Endothelial cell of umbilical vein (primary cell): ENCODE measurements at regions not wholly inside any gene's neighbourhood (a gene's known extent, or its start where the extent isn't known, plus 50 kb on each side); places are given as distances from the start of the nearest gene placed in this dataset.

Experiments used
- BruUV-seq: library from RNA; stranded (reverse); fragments of 400-500 nt; replicated peaks from 2 replicates; lab custom pipeline; 2021; lab: Mats Ljungman, UMichigan
- CTCF ChIA-PET: fragments of 300-600, 350-600 bp; sonication (Branson Sonifier 250); formaldehyde crosslinking; loops from one replicate; lab custom pipeline; 2021; ENCODE audit warnings: antibody characterized with exemption, inconsistent platforms; lab: Charles Lee
- POLR2A ChIA-PET: fragments of 300-600, 350-600 bp; sonication (Branson Sonifier 250); formaldehyde crosslinking; loops from one replicate; lab custom pipeline; 2021; ENCODE audit warnings: antibody characterized with exemption, inconsistent platforms; lab: Charles Lee
- DNase-seq: peaks from one replicate; pipeline ENCODE4 v3.0.0-alpha.2; 2011; ENCODE audit warnings: low read depth, low spot score
- FAIRE-seq: peaks from 2 replicates; lab custom pipeline; 2011; peaks lifted over from hg19 to GRCh38; lab: Jason Lieb, UNC
- H2AFZ ChIP-seq: 2 replicates; pipeline ENCODE4 v1.6.0; 2012; ENCODE audit warnings: low read depth, low read length, control low read depth, inconsistent platforms
- H3K27ac ChIP-seq: 2 replicates; pipeline ENCODE4 v1.5.1; 2011; ENCODE audit warnings: low read depth, mild to moderate bottlenecking, control low read depth, low read length, moderate library complexity; ENCODE audit not compliant: insufficient read depth
- H3K27me3 ChIP-seq, 2 experiments: 2 replicates each; pipeline versions ENCODE4 v1.6.0 to v1.6.1; 2011; ENCODE audit warnings: low read length in 2 of 2, mixed read lengths in 1 of 2; ENCODE audit not compliant: control insufficient read depth in 2 of 2, insufficient read depth in 2 of 2
- H3K36me3 ChIP-seq, 2 experiments: 2 replicates in 1 of 2; 3 replicates in 1 of 2; pipeline ENCODE4 v1.5.1; 2011; ENCODE audit warnings: low read length in 2 of 2, mild to moderate bottlenecking in 1 of 2, moderate library complexity in 1 of 2; ENCODE audit not compliant: control insufficient read depth in 2 of 2, insufficient read depth in 2 of 2; ENCODE audit errors: extremely low read depth in 1 of 2
- H3K4me1 ChIP-seq: 3 replicates; pipeline ENCODE4 v1.5.1; 2011; ENCODE audit warnings: mild to moderate bottlenecking, low read length; ENCODE audit not compliant: control insufficient read depth, insufficient read depth; ENCODE audit errors: extremely low read depth
- H3K4me2 ChIP-seq: 2 replicates; pipeline ENCODE4 v1.6.1; 2011; ENCODE audit warnings: low read length, control low read depth, mixed read lengths; ENCODE audit not compliant: insufficient read depth
- H3K4me3 ChIP-seq, 3 experiments: fragments of 200-600 bp in 1 of 3; sonication (generic), shearing (Covaris generic) in 1 of 3; replicated peaks in 1 of 3; 2 replicates each; pipeline ENCODE4 v1.5.1; 2011 to 2016; ENCODE audit warnings: control low read depth in 3 of 3, low read length in 3 of 3, mild to moderate bottlenecking in 2 of 3, inconsistent platforms in 1 of 3, low read depth in 1 of 3, moderate library complexity in 1 of 3; ENCODE audit not compliant: insufficient read depth in 1 of 3
- H3K79me2 ChIP-seq: 2 replicates; pipeline ENCODE4 v1.6.0; 2012; ENCODE audit warnings: low read length, inconsistent platforms; ENCODE audit not compliant: control insufficient read depth, insufficient read depth
- H3K9ac ChIP-seq: replicated peaks from 2 replicates; pipeline ENCODE3; 2011; ENCODE audit warnings: low read length, control low read depth; ENCODE audit not compliant: insufficient read depth; ENCODE audit errors: extremely low read depth
- H3K9me1 ChIP-seq: replicated peaks from 3 replicates; pipeline ENCODE4 v1.6.0; 2011; ENCODE audit warnings: mild to moderate bottlenecking, low read length; ENCODE audit not compliant: control insufficient read depth, insufficient read depth; ENCODE audit errors: extremely low read depth
- H3K9me3 ChIP-seq: replicated peaks from 2 replicates; pipeline ENCODE4 v1.5.1; 2012; ENCODE audit warnings: low read length, inconsistent platforms; ENCODE audit not compliant: control insufficient read depth, insufficient read depth
- H4K20me1 ChIP-seq: replicated peaks from 2 replicates; pipeline ENCODE3; 2011; ENCODE audit warnings: mild to moderate bottlenecking, low read length; ENCODE audit not compliant: control insufficient read depth, insufficient read depth; ENCODE audit errors: extremely low read depth
- CTCF ChIP-seq, 2 donors: IDR thresholded peaks; 1 replicate in 1 of 2; 2 replicates in 1 of 2; pipeline ENCODE4 v1.5.1; 2011; ENCODE audit warnings: low read length in 2 of 2, mild to moderate bottlenecking in 2 of 2, moderate library complexity in 2 of 2, control low read depth in 1 of 2, inconsistent platforms in 1 of 2, low read depth in 1 of 2; ENCODE audit not compliant: insufficient read depth in 1 of 2; ENCODE audit errors: extremely low read depth in 1 of 2
- EZH2 ChIP-seq: IDR thresholded peaks from 2 replicates; pipeline ENCODE4 v1.6.1; 2012; ENCODE audit warnings: borderline replicate concordance, low read depth, mild to moderate bottlenecking, moderate library complexity, low read length, inconsistent platforms; ENCODE audit not compliant: severe bottlenecking
- FOS ChIP-seq: IDR thresholded peaks from 2 replicates; pipeline ENCODE4 v1.6.1; 2011; ENCODE audit warnings: mild to moderate bottlenecking, low read length, moderate library complexity, borderline replicate concordance; ENCODE audit not compliant: insufficient read depth
- GATA2 ChIP-seq: IDR thresholded peaks from 2 replicates; pipeline ENCODE4 v1.7.0; 2011; ENCODE audit warnings: low read depth, mild to moderate bottlenecking, moderate library complexity, mixed read lengths, low read length; ENCODE audit not compliant: insufficient read length, insufficient read depth
- JUN ChIP-seq: IDR thresholded peaks from 2 replicates; pipeline ENCODE4 v1.6.1; 2011; ENCODE audit warnings: borderline replicate concordance, low read depth; ENCODE audit not compliant: insufficient read length, insufficient read depth
- MAX ChIP-seq: IDR thresholded peaks from 2 replicates; pipeline ENCODE4 v1.6.1; 2011; ENCODE audit not compliant: insufficient read depth, insufficient read length
- MYC ChIP-seq: IDR thresholded peaks from one replicate; pipeline ENCODE4 v1.6.1; 2011; ENCODE audit warnings: mild to moderate bottlenecking, low read depth, low read length
- POLR2A ChIP-seq: IDR thresholded peaks from 2 replicates; pipeline ENCODE4 v1.6.1; 2012; ENCODE audit warnings: low read depth, mild to moderate bottlenecking, control low read depth, low read length
- POLR2AphosphoS5 ChIP-seq: IDR thresholded peaks from 2 replicates; pipeline ENCODE4 v1.6.1; 2012; ENCODE audit warnings: low read depth, mild to moderate bottlenecking, control low read depth, low read length, moderate library complexity; ENCODE audit not compliant: insufficient read depth
- dilution Hi-C: fragments of 300-500 bp; cut with MboI; formaldehyde crosslinking; loops from one replicate; pipeline ENCODE4 v1.15.0; 2019; ENCODE audit warnings: low sequenced_read_pairs; ENCODE audit not compliant: extremely low pct_ligation_motif_present
- intact Hi-C: fragments of 100-400 bp; cut with micrococcal nuclease; formaldehyde crosslinking; loops from one replicate; pipeline ENCODE4 v1.10.0; 2022

GRCh38 chr7:112630565-112630964 lies 149.8 kb downstream of the LSMEM1 start:
- Histone ChIP-seq H3K27ac (no peak overlapping the region), H4K20me1 (no peaks in the 10 kb centered on the region), H3K36me3 (no peaks in the 10 kb centered on the region), H3K9me1 (no peaks in the 10 kb centered on the region), H3K9ac (no peak overlapping the region), H3K9me3 (no peaks in the 10 kb centered on the region), H3K4me1 (peaks cover 16% of the 10 kb centered on the region), H3K4me2 (peak overlapping the region; percentile 39), H3K4me3 (no peak overlapping the region), H3K79me2 (no peaks in the 10 kb centered on the region), H2AFZ (peak overlapping the region; percentile 26), H3K27me3 (peaks cover 0 to 2% of the 10 kb centered on the region in 2 experiments)
- no TSS peak for BruUV-seq
- FAIRE-seq (peak; percentile 57), DNase-seq (peak; percentile 44)
- intact Hi-C loops, result no loop called here
- no peak for TF ChIP-seq MYC
- TF ChIP-seq FOS, result peak; percentile 33
- CTCF ChIA-PET, result interaction anchor here (1.1 kb wide), 1 partner anchor 10 kb away, joined by 5 read pairs; no protein-coding TSS in a partner anchor
- dilution Hi-C loops, result no loop called here
- POLR2A ChIA-PET, result no interaction called here

- intact Hi-C loops (no loop called here), dilution Hi-C loops (no loop called here)
- TF ChIP-seq MYC (no peak), JUN (no peak), MAX (no peak), CTCF (IDR thresholded peaks at IDR 0.05; ENCODE audit: extremely low read depth in 1 of 2, insufficient read depth in 1 of 2, low read depth in 1 of 2, low read length in 2 of 2) (no peak), FOS (no peak), GATA2 (no peak), POLR2A (no peak), EZH2 (no peak), POLR2AphosphoS5 (no peak)
- FAIRE-seq (no peak), DNase-seq (no peak)
- no peaks in the 10 kb centered on the region for H4K20me1 ChIP-seq
- H3K9ac ChIP-seq, result no peak overlapping the region
- no peak overlapping the region for H3K27ac ChIP-seq
- H3K9me1 ChIP-seq, result no peaks in the 10 kb centered on the region
- H3K36me3 ChIP-seq, result no peaks in the 10 kb centered on the region
- H3K9me3 ChIP-seq, result no peaks in the 10 kb centered on the region
- H3K4me2 ChIP-seq, result no peak overlapping the region
- ChIA-PET POLR2A (no interaction called here), CTCF (interaction anchor here (1.3 to 2.1 kb wide), 2 partner anchors 10 kb away, joined by 3 to 6 read pairs; no protein-coding TSS in a partner anchor)
- no peaks in the 10 kb centered on the region for H3K79me2 ChIP-seq
- no peak overlapping the region for H3K4me3 ChIP-seq
- no peak overlapping the region for H2AFZ ChIP-seq
- peaks cover 12% of the 10 kb centered on the region for H3K4me1 ChIP-seq
- H3K27me3 ChIP-seq, result peaks cover 0 to 8% of the 10 kb centered on the region in 2 experiments
- BruUV-seq, result no TSS peak
These were observed 153.3 kb downstream of the LSMEM1 start for GRCh38 chr7:112634107-112634506.
